Psoas muscle (tissue), 7 donors: ENCODE measurements at regions not wholly inside any gene's neighbourhood (a gene's known extent, or its start where the extent isn't known, plus 50 kb on each side); places are given as distances from the start of the nearest gene placed in this dataset.

Experiments used
- ATAC-seq, 4 donors: fragments of 200-7000 bp; cut with Tn5 transposase; one replicate each; pipeline ENCODE4 v1.9.1; 2020; ENCODE audit warnings: moderate library complexity in 3 of 4, mild to moderate bottlenecking in 2 of 4
- DNase-seq, 2 donors: peaks; one replicate each; pipeline ENCODE4 v3.0.0-alpha.2; 2020
- H3K27ac ChIP-seq: fragments of 200-600 bp; one replicate; pipeline ENCODE4 v1.8.0; 2022
- H3K27me3 ChIP-seq, 3 donors: fragments of 200-600 bp in 1 of 3; one replicate each; pipeline versions ENCODE4 v1.6.1 to v1.8.0; 2013 to 2022; ENCODE audit warnings: low read length in 2 of 3, mild to moderate bottlenecking in 2 of 3, moderate library complexity in 1 of 3; ENCODE audit not compliant: insufficient read depth in 3 of 3
- H3K36me3 ChIP-seq, 2 donors: fragments of 200-600 bp in 1 of 2; one replicate each; pipeline versions ENCODE4 v1.6.1 to v1.8.0; 2013 to 2022; ENCODE audit warnings: low read depth in 1 of 2, mild to moderate bottlenecking in 1 of 2, moderate library complexity in 1 of 2; ENCODE audit not compliant: insufficient read depth in 1 of 2
- H3K4me1 ChIP-seq: fragments of 200-600 bp; one replicate; pipeline ENCODE4 v1.8.0; 2022
- H3K4me3 ChIP-seq: fragments of 200-600 bp; one replicate; pipeline ENCODE4 v1.8.0; 2022; ENCODE audit warnings: mild to moderate bottlenecking
- H3K9me3 ChIP-seq: fragments of 200-600 bp; one replicate; pipeline ENCODE4 v1.8.0; 2022
- CTCF ChIP-seq: fragments of 200-600 bp; IDR thresholded peaks from one replicate; pipeline ENCODE4 v1.8.0; 2022; ENCODE audit warnings: antibody characterized with exemption
- WGBS, 3 donors: extraction: QIAGEN DNeasy Blood & Tissue Kit; methylation state at CpG; one replicate each; pipeline versions ENCODE4 v1.1.6 to v1.1.7; 2013; 5-methylcytosine and 5-hydroxymethylcytosine counted together
- intact Hi-C, 2 donors: fragments of 100-400 bp; cut with DNase I; formaldehyde crosslinking; loops; one replicate each; pipeline versions ENCODE4 v1.11.0 to v1.14.2; 2022
- donor health status: healthy with polysubstance abuse.
- donor health status: DM: no; HTN: no; CAD: no; lungs with moderate emphysema.
- donor health status: Bipolar disorder and iron deficiency.
- donor health status: healthy.
- donor health status: DM: yes; HTN: yes; CAD: no.
- donor health status: DM: no; HTN: no; CAD: no.
- donor health status: DM: yes; HTN: yes; CAD: no.

- WGBS, 3 donors = 93 to 97% (median 96%) methylated on average over 9 of the region's 9 CpGs
- DNase-seq = no peak
- intact Hi-C loops = no loop called here
These were observed 132.3 kb downstream of the CSNK2A3 start for GRCh38 chr11:11220786-11221185.

DNA sequence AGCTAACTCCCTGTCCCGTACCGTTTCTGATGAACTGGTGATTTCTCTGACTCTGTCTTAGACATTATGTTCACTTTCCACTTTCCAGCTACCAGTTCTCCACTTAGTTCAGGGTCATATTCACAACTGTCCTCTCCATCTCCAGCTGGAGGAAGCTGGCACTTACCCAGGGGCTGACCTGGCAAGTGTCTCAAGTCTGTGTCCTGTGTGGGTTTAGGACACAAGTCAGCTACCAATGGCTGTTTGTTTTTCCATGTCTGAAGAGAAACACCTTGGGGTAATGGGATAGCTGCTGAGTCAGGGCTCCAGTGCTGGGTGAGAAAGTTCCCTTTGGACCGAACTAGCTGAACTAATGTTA lies 134.4 kb downstream of the CSNK2A3 start:
- 11 to 21% (median 12%) methylated on average over 3 of the region's 3 CpGs for WGBS, 3 donors
- peak; percentile 41 to 82 (median 62) for ATAC-seq
- no peak for TF ChIP-seq CTCF

More at GRCh38 chr11:11220786-11221185, 132.3 kb downstream of the CSNK2A3 start:
- no peak for TF ChIP-seq CTCF
- Histone ChIP-seq H3K9me3 (no peaks in the 10 kb centered on the region), H3K27ac (no peak overlapping the region), H3K27me3 (no peaks in the 10 kb centered on the region), H3K4me3 (no peak overlapping the region), H3K4me1 (peaks cover 12% of the 10 kb centered on the region), H3K36me3 (no peaks in the 10 kb centered on the region)
- ATAC-seq = no peak

DNA sequence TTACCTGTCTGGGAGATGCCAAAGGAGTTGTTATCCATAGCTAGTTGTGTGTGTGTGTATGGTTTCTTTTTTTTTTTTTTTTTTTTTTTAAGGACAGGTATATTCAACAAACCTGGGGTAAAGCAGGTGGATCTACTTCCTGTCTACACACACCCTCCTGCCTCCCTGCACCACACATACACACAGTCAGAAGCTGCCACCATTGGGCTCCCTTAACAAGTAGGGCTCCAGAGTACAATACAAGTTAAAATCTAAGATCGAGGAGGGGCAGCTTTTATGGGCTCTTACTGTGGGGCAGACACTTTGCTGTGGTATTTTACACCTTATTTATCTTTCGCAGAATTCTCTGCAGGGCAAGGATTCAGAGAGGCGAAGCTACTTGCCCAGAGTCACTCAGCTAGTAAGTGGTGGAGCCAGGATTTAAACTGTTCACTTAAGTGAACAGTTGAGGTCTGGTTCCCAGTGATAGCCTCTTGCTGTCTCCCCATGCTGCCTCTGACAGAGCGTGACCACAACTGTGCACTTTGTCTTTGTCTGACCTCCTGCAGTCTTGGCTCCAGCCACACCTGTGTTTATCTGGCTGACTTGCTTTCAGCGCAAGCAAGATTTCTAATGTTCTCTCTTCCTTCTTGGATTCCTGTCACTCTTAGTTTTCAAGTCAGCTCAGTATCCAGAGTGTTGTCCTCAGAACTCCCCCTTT lies 135.0 kb downstream of the CSNK2A3 start:
- DNase-seq (no peak), ATAC-seq (peak; percentile 37 to 57 (median 56))
- TF ChIP-seq CTCF = no peak
- Histone ChIP-seq H3K4me3 (no peak overlapping the region), H3K9me3 (no peaks in the 10 kb centered on the region), H3K4me1 (peaks cover 12% of the 10 kb centered on the region), H3K27ac (no peak overlapping the region), H3K36me3 (no peaks in the 10 kb centered on the region), H3K27me3 (no peaks in the 10 kb centered on the region)
- intact Hi-C loops = no loop called here
- WGBS, 3 donors = 65 to 69% (median 66%) methylated on average over 5 of the region's 5 CpGs

More for the DNA sequence above, 134.4 kb downstream of the CSNK2A3 start:
- Histone ChIP-seq H3K4me1 (peaks cover 12% of the 10 kb centered on the region), H3K9me3 (no peaks in the 10 kb centered on the region), H3K27me3 (no peaks in the 10 kb centered on the region), H3K27ac (no peak overlapping the region), H3K36me3 (no peaks in the 10 kb centered on the region), H3K4me3 (no peak overlapping the region)
- intact Hi-C loops = no loop called here
- peak; percentile 38 to 82 for DNase-seq

DNA sequence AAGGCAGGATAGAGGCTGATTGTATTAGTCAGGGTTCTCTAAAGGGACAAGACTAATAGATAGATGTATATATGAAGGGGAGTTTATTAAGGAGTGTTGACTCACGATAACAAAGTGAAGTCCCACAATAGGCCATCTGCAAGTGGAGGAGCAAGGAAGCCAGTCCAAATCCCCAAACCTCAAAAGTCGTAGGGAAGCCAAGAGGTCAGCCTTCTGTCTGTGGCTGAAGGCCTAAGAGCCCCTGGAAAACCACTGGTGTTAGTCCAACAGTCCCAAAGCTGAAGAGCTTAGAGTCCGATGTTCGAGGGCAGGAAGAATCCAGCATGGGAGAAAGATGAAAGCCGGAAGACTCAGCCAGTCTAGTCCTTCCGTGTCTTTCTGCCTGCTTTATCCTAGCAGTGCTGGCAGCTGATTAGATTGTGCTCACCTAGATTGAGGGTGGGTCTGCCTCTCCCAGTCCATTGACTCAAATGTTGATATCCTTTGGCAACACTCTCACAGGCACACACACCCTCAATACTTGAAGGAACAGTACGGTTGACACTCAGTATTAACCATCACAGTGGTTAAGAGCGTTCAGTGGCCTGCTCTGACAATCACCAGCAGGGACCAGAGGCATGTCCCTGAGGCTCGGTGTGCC lies 135.6 kb downstream of the CSNK2A3 start:
- ATAC-seq = no peak
- WGBS, 3 donors = 85 to 92% (median 90%) methylated on average over 9 of the region's 9 CpGs
- no peak for DNase-seq
- Histone ChIP-seq H3K27me3 (no peaks in the 10 kb centered on the region), H3K4me3 (no peak overlapping the region), H3K4me1 (peaks cover 12% of the 10 kb centered on the region), H3K27ac (no peak overlapping the region), H3K9me3 (no peaks in the 10 kb centered on the region), H3K36me3 (no peaks in the 10 kb centered on the region)
- TF ChIP-seq CTCF = no peak
- intact Hi-C loops = no loop called here
